ENCODE measurements at regions not wholly inside any gene's neighbourhood (a gene's known extent, or its start where the extent isn't known, plus 50 kb on each side); places are given as distances from the start of the nearest gene placed in this dataset.

DNA sequence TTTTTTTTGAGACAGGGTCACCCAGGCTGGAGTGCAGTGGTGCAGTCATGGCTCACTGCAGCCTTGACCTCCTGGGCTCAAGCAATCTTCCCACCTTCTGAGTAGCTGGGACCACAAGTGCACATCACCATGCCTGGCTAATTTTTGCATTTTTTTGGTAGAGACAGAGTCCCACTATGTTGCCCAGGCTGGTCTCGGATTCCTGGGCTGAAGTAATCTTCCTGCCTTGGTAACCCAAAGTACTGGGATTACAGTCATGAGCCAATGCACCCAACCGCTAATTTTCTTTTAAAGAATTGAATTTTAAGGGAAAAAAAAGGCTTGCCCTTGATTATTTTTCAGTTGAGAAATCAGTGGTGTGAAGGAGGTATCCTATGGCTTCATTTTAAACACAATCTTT lies 334.0 kb downstream of the SOX2 start:
- ChIA-PET CTCF (interaction anchor here (1.7 kb wide), 1 partner anchor 10 kb away, joined by 3 read pairs; no protein-coding TSS in a partner anchor), POLR2A (no interaction called here)
- DNase-seq (ENCODE audit: extremely low spot score), result no peak
- TF ChIP-seq, protein P1, sequence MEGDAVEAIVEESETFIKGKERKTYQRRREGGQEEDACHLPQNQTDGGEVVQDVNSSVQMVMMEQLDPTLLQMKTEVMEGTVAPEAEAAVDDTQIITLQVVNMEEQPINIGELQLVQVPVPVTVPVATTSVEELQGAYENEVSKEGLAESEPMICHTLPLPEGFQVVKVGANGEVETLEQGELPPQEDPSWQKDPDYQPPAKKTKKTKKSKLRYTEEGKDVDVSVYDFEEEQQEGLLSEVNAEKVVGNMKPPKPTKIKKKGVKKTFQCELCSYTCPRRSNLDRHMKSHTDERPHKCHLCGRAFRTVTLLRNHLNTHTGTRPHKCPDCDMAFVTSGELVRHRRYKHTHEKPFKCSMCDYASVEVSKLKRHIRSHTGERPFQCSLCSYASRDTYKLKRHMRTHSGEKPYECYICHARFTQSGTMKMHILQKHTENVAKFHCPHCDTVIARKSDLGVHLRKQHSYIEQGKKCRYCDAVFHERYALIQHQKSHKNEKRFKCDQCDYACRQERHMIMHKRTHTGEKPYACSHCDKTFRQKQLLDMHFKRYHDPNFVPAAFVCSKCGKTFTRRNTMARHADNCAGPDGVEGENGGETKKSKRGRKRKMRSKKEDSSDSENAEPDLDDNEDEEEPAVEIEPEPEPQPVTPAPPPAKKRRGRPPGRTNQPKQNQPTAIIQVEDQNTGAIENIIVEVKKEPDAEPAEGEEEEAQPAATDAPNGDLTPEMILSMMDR (IDR thresholded peaks at IDR 0.05; ENCODE audit: control extremely low read depth, extremely low read depth, low read depth, missing control alignments), result no peak

DNA sequence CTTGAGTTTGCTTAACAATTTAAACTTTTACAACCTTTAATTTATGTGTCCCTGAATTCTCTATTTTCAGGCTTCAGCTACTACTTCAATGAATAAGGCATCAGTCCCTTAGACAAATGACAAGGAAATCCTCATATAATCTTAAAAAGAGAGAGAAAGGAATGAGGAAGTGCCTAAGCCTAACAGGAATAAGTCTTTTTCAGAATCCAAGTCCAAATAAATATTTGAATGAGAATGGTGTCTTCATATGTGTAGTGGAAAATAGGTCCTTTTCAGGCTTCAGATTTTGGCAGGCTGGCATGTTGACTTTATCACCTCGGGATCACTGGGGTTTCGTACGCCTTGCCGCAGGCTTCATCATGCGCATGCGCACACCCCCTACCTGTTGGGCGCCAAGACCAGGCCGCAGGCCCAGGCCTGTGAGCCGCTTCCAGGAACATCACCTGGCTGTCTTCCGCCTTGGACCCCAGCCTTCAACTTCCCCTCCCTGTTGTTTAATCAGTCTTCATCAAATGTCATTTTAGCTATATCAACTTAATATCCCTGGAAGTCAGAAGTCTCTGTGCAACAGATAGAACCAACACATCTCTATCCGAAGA lies 334.5 kb downstream of the SOX2 start:
- TF ChIP-seq, protein P1 (IDR thresholded peaks at IDR 0.05; ENCODE audit: control extremely low read depth, extremely low read depth, low read depth, missing control alignments), result no peak
- CTCF ChIA-PET, result interaction anchor here (1.7 kb wide), 1 partner anchor 10 kb away, joined by 3 read pairs; no protein-coding TSS in a partner anchor
- no peak for DNase-seq (ENCODE audit: extremely low spot score)
- POLR2A ChIA-PET, result no interaction called here

DNA sequence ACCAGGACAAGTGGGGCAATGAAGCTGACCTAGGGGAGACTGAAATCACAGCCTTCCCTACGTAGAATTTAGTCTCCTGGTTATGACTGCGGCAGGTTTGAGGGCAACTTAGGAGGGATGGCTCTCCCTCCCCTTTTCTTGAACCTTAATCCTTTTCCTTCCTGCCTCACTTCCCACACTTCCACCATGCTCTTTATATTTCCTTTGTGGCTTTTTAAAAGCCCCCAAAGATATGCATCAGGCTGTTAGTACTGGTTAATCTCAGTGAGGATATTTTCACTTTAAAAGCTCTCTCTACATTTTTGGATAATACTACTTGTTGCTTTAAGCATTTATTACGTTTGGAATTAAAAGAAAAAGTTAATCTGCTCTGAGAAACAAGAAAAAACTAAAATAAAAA lies 339.2 kb downstream of the SOX2 start:
- ChIA-PET CTCF (interaction anchor here (0.9 kb wide), 1 partner anchor 17 kb away, joined by 3 read pairs; no protein-coding TSS in a partner anchor), POLR2A (no interaction called here)
- TF ChIP-seq, protein P1 (IDR thresholded peaks at IDR 0.05; ENCODE audit: control extremely low read depth, extremely low read depth, low read depth, missing control alignments), result no peak
- no peak for DNase-seq (ENCODE audit: extremely low spot score)

DNA sequence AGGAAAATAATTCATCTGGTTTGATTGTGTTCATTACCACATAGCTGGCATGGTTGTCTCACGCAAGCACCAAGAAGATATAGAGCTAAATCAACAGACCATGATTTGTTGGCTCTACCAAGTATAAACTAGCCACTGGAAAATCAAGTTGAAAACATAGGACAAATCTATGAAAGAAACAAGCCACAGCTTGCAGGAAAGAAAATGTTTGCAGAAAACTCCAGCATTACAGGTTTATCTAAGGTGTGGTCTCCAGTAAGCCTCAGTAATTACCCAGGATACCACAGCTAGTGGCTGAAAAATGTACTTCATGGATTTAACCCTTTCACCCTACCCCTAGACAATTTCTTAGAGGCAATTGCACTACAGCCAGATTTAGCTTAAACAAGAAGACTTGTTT lies 340.6 kb downstream of the SOX2 start:
- no peak for DNase-seq (ENCODE audit: extremely low spot score)
- TF ChIP-seq, protein P1 (IDR thresholded peaks at IDR 0.05; ENCODE audit: control extremely low read depth, extremely low read depth, low read depth, missing control alignments), result no peak
- ChIA-PET POLR2A (no interaction called here), CTCF (interaction anchor here (0.7 to 1.6 kb wide), 3 partner anchors 9 to 17 kb away, joined by 3 to 7 read pairs (median 3); no protein-coding TSS in a partner anchor)

DNA sequence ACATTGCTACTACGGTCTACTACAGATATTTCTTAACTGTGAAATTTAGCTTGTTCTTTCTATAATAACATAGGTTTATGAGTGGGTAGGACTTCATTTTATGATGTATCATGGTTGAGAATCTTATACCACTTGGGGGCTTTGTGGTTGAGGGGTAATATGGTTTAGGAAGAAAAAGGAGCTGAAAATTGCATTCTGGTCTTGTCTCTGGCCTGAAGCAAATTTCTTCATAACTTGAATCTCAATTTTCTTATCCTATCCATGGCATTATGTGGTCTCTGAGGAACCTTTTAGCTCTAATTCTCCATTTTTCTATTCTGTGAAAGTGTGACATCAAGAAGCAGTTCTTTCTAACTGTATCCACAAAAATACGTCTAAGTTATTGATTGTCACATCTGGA lies 341.0 kb downstream of the SOX2 start:
- POLR2A ChIA-PET, result no interaction called here
- CTCF ChIA-PET, result interaction anchor here (1.4 to 1.6 kb wide), 2 partner anchors 9 to 15 kb away, joined by 3 to 7 read pairs; no protein-coding TSS in a partner anchor
- TF ChIP-seq, protein P1 (IDR thresholded peaks at IDR 0.05; ENCODE audit: control extremely low read depth, extremely low read depth, low read depth, missing control alignments), result no peak
- DNase-seq (ENCODE audit: extremely low spot score), result no peak

DNA sequence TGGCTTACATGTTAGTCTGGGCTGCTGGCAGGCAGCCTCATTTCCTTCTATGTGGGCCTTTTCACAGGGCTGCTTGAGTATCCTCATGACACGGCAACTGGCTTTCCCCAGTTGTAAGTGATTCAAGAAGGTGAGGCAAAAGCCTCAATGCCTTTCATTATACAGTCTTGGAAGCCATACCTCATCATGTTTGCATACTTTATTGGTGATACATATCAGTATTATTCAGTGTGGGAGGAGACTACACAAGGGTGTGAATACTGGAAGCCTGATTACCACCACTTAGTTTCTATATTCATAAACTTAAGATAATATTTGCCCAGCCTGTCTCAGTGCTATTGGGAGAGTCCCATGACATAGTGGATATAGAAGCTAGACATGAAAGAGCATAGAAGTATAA lies 346.8 kb downstream of the SOX2 start:
- ChIA-PET CTCF (interaction anchor here (1.5 kb wide), 1 partner anchor 732 kb away, joined by 4 read pairs; no protein-coding TSS in a partner anchor), POLR2A (no interaction called here)
- TF ChIP-seq, protein P1 (IDR thresholded peaks at IDR 0.05; ENCODE audit: control extremely low read depth, extremely low read depth, low read depth, missing control alignments), result no peak
- no peak for DNase-seq (ENCODE audit: extremely low spot score)
